Progenitor cell of endocrine pancreas (in vitro differentiated cells): ENCODE measurements at regions not wholly inside any gene's neighbourhood (a gene's known extent, or its start where the extent isn't known, plus 50 kb on each side); places are given as distances from the start of the nearest gene placed in this dataset.

ENCODE experiments used
- DNase-seq: peaks from one replicate; pipeline ENCODE4 v3.0.0; 2021; ENCODE audit warnings: low spot score; ENCODE audit not compliant: unreplicated experiment
- H3K27ac Mint-ChIP-seq: 2 replicates; pipeline ENCODE4 v1.8.0; 2021; ENCODE audit warnings: mild to moderate bottlenecking, moderate library complexity, mixed read lengths
- H3K27me3 Mint-ChIP-seq: 2 replicates; pipeline ENCODE4 v1.8.0; 2021; ENCODE audit warnings: mixed read lengths
- H3K36me3 Mint-ChIP-seq: 2 replicates; pipeline ENCODE4 v1.8.0; 2022; ENCODE audit warnings: mixed read lengths; ENCODE audit not compliant: insufficient read depth
- H3K4me1 Mint-ChIP-seq: 2 replicates; pipeline ENCODE4 v1.8.0; 2021; ENCODE audit warnings: low read depth, mixed read lengths
- H3K4me3 Mint-ChIP-seq: 2 replicates; pipeline ENCODE4 v1.8.0; 2021; ENCODE audit warnings: low read depth, mild to moderate bottlenecking, moderate library complexity, mixed read lengths
- H3K9me3 Mint-ChIP-seq: 2 replicates; pipeline ENCODE4 v1.8.0; 2021; ENCODE audit warnings: low read depth, mixed read lengths
- TF ChIP-seq, protein P1 (sequence below): fragments of 200-600 bp; sonication (generic); IDR thresholded peaks from one replicate; pipeline ENCODE4 v1.5.0; 2021; ENCODE audit warnings: antibody characterized with exemption, mild to moderate bottlenecking; ENCODE audit not compliant: unreplicated experiment

DNA sequence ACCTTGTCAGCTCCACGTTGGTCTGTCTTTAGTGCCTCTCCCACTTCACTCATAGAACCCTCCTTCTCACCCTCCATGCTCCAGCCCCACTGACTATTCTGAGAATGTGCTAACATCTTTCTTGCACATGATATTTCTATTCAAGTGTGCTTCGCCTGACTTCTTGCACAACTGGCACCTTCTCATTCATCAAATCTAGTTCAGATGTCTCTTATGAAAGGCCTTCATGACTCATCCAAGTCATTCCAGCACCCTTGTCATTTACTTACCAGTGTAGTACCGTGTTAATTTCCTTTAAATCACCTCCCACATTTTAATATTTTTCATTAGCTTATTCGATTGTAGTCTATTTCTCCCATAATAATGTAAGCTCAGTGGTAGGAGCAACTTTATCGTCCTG, 197.8 kb upstream of the PIRT start:
- DNase-seq = no peak
- Mint-ChIP-seq H3K9me3 (peaks cover 5% of the 10 kb centered on the region), H3K27me3 (no peaks in the 10 kb centered on the region), H3K4me1 (no peaks in the 10 kb centered on the region), H3K27ac (no peak overlapping the region), H3K4me3 (no peak overlapping the region), H3K36me3 (no peaks in the 10 kb centered on the region)
- TF ChIP-seq, protein P1, sequence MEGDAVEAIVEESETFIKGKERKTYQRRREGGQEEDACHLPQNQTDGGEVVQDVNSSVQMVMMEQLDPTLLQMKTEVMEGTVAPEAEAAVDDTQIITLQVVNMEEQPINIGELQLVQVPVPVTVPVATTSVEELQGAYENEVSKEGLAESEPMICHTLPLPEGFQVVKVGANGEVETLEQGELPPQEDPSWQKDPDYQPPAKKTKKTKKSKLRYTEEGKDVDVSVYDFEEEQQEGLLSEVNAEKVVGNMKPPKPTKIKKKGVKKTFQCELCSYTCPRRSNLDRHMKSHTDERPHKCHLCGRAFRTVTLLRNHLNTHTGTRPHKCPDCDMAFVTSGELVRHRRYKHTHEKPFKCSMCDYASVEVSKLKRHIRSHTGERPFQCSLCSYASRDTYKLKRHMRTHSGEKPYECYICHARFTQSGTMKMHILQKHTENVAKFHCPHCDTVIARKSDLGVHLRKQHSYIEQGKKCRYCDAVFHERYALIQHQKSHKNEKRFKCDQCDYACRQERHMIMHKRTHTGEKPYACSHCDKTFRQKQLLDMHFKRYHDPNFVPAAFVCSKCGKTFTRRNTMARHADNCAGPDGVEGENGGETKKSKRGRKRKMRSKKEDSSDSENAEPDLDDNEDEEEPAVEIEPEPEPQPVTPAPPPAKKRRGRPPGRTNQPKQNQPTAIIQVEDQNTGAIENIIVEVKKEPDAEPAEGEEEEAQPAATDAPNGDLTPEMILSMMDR = no peak

DNA sequence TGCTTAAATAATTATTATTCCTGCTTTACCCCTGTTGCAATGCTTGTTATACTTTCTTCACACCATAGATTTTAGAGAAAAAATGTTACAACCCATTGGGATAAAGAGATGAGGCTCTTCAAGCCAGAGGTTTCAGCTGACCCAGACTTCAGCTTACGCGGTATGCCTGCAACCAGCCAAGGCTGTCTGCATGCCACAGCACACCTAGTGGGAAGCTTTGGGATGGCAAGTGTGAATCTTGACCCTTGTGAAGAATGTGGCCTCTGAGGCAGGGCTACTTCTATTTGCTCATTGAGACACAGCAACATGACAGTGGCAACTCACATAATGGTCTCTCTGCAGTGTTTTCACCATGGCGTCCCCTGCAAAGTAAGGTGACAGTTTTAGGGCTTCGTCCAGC, 193.9 kb upstream of the PIRT start:
- Mint-ChIP-seq H3K4me1 (no peaks in the 10 kb centered on the region), H3K27ac (no peak overlapping the region), H3K27me3 (no peaks in the 10 kb centered on the region), H3K36me3 (no peaks in the 10 kb centered on the region), H3K9me3 (no peaks in the 10 kb centered on the region), H3K4me3 (no peak overlapping the region)
- TF ChIP-seq, protein P1 = peak; percentile 31
- no peak for DNase-seq

DNA sequence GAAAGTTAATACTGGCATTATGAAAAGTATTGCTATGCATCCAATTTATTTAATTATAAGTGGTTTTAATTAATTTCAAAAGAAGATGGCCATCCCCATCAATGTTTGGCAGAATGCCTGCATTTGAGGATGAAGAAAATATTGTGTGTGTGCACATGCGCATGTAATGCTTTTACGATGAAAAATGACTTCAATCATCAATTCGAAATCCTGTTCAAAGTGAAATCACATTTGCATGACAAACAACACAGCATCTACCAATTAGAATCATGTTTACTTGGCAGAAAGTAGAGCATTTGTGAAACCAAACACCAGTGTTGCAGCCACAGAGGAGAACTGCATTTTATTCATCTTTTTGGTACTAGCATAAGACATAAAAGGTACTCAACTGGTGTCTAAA, 191.9 kb upstream of the PIRT start:
- no peak for DNase-seq
- H3K27ac Mint-ChIP-seq = no peak overlapping the region
- H3K4me3 Mint-ChIP-seq = no peak overlapping the region
- TF ChIP-seq, protein P1 = no peak
- no peaks in the 10 kb centered on the region for H3K27me3 Mint-ChIP-seq
- H3K36me3 Mint-ChIP-seq = no peaks in the 10 kb centered on the region
- H3K4me1 Mint-ChIP-seq = no peaks in the 10 kb centered on the region
- H3K9me3 Mint-ChIP-seq = no peaks in the 10 kb centered on the region

DNA sequence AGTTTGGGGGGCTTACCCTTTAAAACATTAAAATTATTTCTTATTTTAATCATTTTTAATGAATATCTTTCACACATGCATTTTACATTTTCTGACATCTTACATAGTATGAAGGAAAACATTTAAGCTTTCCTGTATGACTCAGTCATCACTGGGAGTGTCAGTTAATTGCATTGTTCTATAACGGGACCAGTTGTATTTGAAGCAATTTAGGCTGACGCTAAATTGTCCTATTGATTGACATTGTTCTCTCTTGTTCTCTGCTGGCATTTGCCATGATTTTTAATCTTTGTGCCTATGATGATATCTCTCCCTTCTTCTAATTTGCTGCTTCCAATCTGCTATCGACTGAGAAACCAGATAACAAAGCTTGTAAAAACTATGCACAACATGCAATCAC, 190.5 kb upstream of the PIRT start:
- no peaks in the 10 kb centered on the region for H3K27me3 Mint-ChIP-seq
- no peak overlapping the region for H3K27ac Mint-ChIP-seq
- no peaks in the 10 kb centered on the region for H3K9me3 Mint-ChIP-seq
- no peak overlapping the region for H3K4me3 Mint-ChIP-seq
- no peak for DNase-seq
- TF ChIP-seq, protein P1 = no peak
- H3K36me3 Mint-ChIP-seq = no peaks in the 10 kb centered on the region
- H3K4me1 Mint-ChIP-seq = no peaks in the 10 kb centered on the region

DNA sequence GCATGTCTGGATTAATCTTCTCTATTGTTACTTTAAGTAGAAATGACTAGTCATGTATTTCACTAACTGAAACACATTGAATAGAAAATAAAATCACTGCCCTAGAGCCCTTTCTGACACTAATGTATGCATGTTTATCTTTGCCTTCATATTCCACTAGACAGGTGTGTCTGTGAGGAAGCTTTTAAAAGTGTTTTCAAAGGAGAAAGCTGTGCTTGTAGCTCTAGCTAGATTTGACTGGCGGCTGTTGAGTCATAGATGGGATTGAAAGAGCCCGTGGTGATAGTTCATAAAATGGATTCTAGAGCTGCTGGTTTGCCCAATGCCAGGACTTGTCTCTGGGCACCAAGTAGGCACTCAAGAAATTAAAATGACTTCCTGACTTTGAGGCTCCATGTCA, 189.0 kb upstream of the PIRT start:
- Mint-ChIP-seq H3K9me3 (no peaks in the 10 kb centered on the region), H3K27ac (no peak overlapping the region), H3K27me3 (peaks cover 2% of the 10 kb centered on the region), H3K36me3 (no peaks in the 10 kb centered on the region), H3K4me3 (no peak overlapping the region), H3K4me1 (no peaks in the 10 kb centered on the region)
- TF ChIP-seq, protein P1 = no peak
- DNase-seq = no peak
